HG02588 (cell line): ENCODE measurements at regions not wholly inside any gene's neighbourhood (a gene's known extent, or its start where the extent isn't known, plus 50 kb on each side); places are given as distances from the start of the nearest gene placed in this dataset.
A peak's percentile ranks its signal among the peaks of the same experiment; 100 is the strongest.

ENCODE experiments used
- ATAC-seq: cut with Tn5 transposase; IDR thresholded peaks from one replicate; pipeline ENCODE4 v1.9.1; 2021; ENCODE audit warnings: mild to moderate bottlenecking, moderate library complexity; ENCODE audit not compliant: unreplicated experiment

- no peak for ATAC-seq
These were observed 308.7 kb downstream of the TTLL7 start for GRCh38 chr1:83689921-83690868.

- no peak for ATAC-seq
These were observed 316.8 kb downstream of the TTLL7 start for GRCh38 chr1:83682132-83682531.

GRCh38 chr1:83676106-83676505 lies 322.8 kb downstream of the TTLL7 start:
- ATAC-seq: no peak

GRCh38 chr1:83673312-83673711 lies 325.6 kb downstream of the TTLL7 start:
- no peak for ATAC-seq

GRCh38 chr1:83671586-83671985 lies 327.3 kb downstream of the TTLL7 start:
- ATAC-seq: no peak

GRCh38 chr1:83670909-83671565 lies 327.9 kb downstream of the TTLL7 start:
- ATAC-seq: no peak

- no peak for ATAC-seq
These were observed 357.0 kb downstream of the TTLL7 start for GRCh38 chr1:83641796-83642443.

GRCh38 chr1:83641206-83641658 lies 357.7 kb downstream of the TTLL7 start:
- no peak for ATAC-seq

- ATAC-seq: no peak
These were observed 359.1 kb downstream of the TTLL7 start for GRCh38 chr1:83639785-83640184.

GRCh38 chr1:83637586-83637985 lies 361.3 kb downstream of the TTLL7 start:
- ATAC-seq: no peak

GRCh38 chr1:83637009-83637408 lies 361.9 kb downstream of the TTLL7 start:
- ATAC-seq: no peak

- ATAC-seq: no peak
These were observed 366.0 kb downstream of the TTLL7 start for GRCh38 chr1:83632906-83633305.

GRCh38 chr1:83631851-83632250 lies 367.1 kb downstream of the TTLL7 start:
- ATAC-seq: no peak

- no peak for ATAC-seq
These were observed 371.9 kb downstream of the TTLL7 start for GRCh38 chr1:83627045-83627444.

- peak; percentile 69 for ATAC-seq
These were observed 372.3 kb downstream of the TTLL7 start for GRCh38 chr1:83626603-83627002.

GRCh38 chr1:83625646-83626045 lies 373.3 kb downstream of the TTLL7 start:
- no peak for ATAC-seq

- ATAC-seq: no peak
These were observed 378.9 kb downstream of the TTLL7 start for GRCh38 chr1:83620016-83620415.

GRCh38 chr1:83619170-83619896 lies 379.6 kb downstream of the TTLL7 start:
- no peak for ATAC-seq

GRCh38 chr1:83617883-83618282 lies 381.0 kb downstream of the TTLL7 start:
- no peak for ATAC-seq

GRCh38 chr1:83615370-83615769 lies 383.6 kb downstream of the TTLL7 start:
- ATAC-seq: no peak

- ATAC-seq: no peak
These were observed 392.4 kb downstream of the TTLL7 start for GRCh38 chr1:83606416-83606955.
